NAMALWA (cell line): ENCODE measurements at regions not wholly inside any gene's neighbourhood (a gene's known extent, or its start where the extent isn't known, plus 50 kb on each side); places are given as distances from the start of the nearest gene placed in this dataset.
"Not testable (repeated sequence)": the region's sequence is repeated elsewhere in the genome, so short reads cannot be mapped to it uniquely, and the experiment has no call there.

ENCODE experiments used
- DNase-seq: peaks from one replicate; pipeline ENCODE4 v3.0.0-alpha.2; 2015; ENCODE audit warnings: low spot score

- not testable (repeated sequence) for DNase-seq
These were observed 188.4 kb downstream of the NPIPA8 start for GRCh38 chr16:18148132-18148531.

GRCh38 chr16:18146601-18147142, 189.9 kb downstream of the NPIPA8 start:
- DNase-seq = not testable (repeated sequence)

- not testable (repeated sequence) for DNase-seq
These were observed 194.5 kb downstream of the NPIPA8 start for GRCh38 chr16:18142066-18142465.

- DNase-seq = not testable (repeated sequence)
These were observed 200.2 kb downstream of the NPIPA8 start for GRCh38 chr16:18136288-18136687.

GRCh38 chr16:18135024-18135423, 201.5 kb downstream of the NPIPA8 start:
- not testable (repeated sequence) for DNase-seq

GRCh38 chr16:18131587-18131986, 204.9 kb downstream of the NPIPA8 start:
- DNase-seq = not testable (repeated sequence)

GRCh38 chr16:18130478-18131120, 205.9 kb downstream of the NPIPA8 start:
- DNase-seq = not testable (repeated sequence)

GRCh38 chr16:18127033-18127432, 209.5 kb downstream of the NPIPA8 start:
- not testable (repeated sequence) for DNase-seq

- not testable (repeated sequence) for DNase-seq
These were observed 217.4 kb downstream of the NPIPA8 start for GRCh38 chr16:18119092-18119491.

GRCh38 chr16:18118684-18119083, 217.9 kb downstream of the NPIPA8 start:
- DNase-seq = not testable (repeated sequence)

GRCh38 chr16:18118071-18118470, 218.5 kb downstream of the NPIPA8 start:
- not testable (repeated sequence) for DNase-seq

- not testable (repeated sequence) for DNase-seq
These were observed 232.1 kb downstream of the NPIPA8 start for GRCh38 chr16:18104412-18104811.

GRCh38 chr16:18101077-18101476, 235.5 kb downstream of the NPIPA8 start:
- DNase-seq = not testable (repeated sequence)

GRCh38 chr16:18092605-18093004, 243.9 kb downstream of the NPIPA8 start:
- not testable (repeated sequence) for DNase-seq

- not testable (repeated sequence) for DNase-seq
These were observed 255.7 kb downstream of the NPIPA8 start for GRCh38 chr16:18080658-18081363.

GRCh38 chr16:18077910-18078309, 258.6 kb downstream of the NPIPA8 start:
- DNase-seq = not testable (repeated sequence)

GRCh38 chr16:18072161-18072560, 264.4 kb downstream of the NPIPA8 start:
- no peak for DNase-seq

GRCh38 chr16:18069683-18070082, 266.9 kb downstream of the NPIPA8 start:
- DNase-seq = no peak

- no peak for DNase-seq
These were observed 268.1 kb downstream of the NPIPA8 start for GRCh38 chr16:18068477-18068876.

- DNase-seq = no peak
These were observed 273.8 kb downstream of the NPIPA8 start for GRCh38 chr16:18062713-18063112.

- DNase-seq = no peak
These were observed 276.2 kb downstream of the NPIPA8 start for GRCh38 chr16:18060351-18060750.

- no peak for DNase-seq
These were observed 277.0 kb downstream of the NPIPA8 start for GRCh38 chr16:18059577-18059976.

GRCh38 chr16:18059089-18059488, 277.4 kb downstream of the NPIPA8 start:
- DNase-seq = no peak
